GM13977 (cell line): ENCODE measurements at regions not wholly inside any gene's neighbourhood (a gene's known extent, or its start where the extent isn't known, plus 50 kb on each side); places are given as distances from the start of the nearest gene placed in this dataset.
"Not testable (repeated sequence)": the region's sequence is repeated elsewhere in the genome, so short reads cannot be mapped to it uniquely, and the experiment has no call there.

Experiments used
- DNase-seq: peaks from one replicate; pipeline ENCODE4 v3.0.0; 2012; ENCODE audit warnings: low spot score
- in situ Hi-C: fragments of 300-500 bp; cut with MboI; formaldehyde crosslinking; loops from one replicate; pipeline ENCODE4 v1.12.0; 2022; ENCODE audit warnings: low sequenced_read_pairs, low pct_unique_long_range_greater_than_20kb, mixed read lengths, inconsistent platforms; ENCODE audit not compliant: unreplicated experiment

DNA sequence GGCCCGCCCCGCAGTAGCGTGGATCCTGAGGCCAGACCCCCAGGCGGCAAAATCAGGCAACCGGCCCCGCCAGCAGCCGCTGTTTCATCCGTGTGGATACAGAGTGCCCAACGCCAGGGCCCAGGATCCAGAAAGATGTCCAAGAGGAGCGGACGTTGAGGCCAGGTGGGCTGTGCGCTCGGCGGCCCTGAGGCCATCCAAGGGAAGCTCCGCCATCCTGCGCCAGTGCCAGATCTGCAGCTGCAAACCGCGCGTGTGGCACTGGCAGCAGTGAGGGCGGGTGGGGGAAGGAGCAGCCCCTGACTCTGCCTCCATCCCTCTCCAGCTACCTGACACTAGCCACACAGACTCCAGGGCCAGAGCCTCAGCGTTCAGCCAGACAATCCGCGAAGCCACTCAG, 668.2 kb downstream of the SPATA31A6 start:
- in situ Hi-C loops, DNase-seq: not testable (repeated sequence)

- DNase-seq, in situ Hi-C loops: not testable (repeated sequence)
Measured at GRCh38 chr9:42852133-42852930, 668.9 kb downstream of the SPATA31A6 start.

GRCh38 chr9:42860133-42860532, 676.7 kb downstream of the SPATA31A6 start:
- in situ Hi-C loops, DNase-seq: not testable (repeated sequence)

DNA sequence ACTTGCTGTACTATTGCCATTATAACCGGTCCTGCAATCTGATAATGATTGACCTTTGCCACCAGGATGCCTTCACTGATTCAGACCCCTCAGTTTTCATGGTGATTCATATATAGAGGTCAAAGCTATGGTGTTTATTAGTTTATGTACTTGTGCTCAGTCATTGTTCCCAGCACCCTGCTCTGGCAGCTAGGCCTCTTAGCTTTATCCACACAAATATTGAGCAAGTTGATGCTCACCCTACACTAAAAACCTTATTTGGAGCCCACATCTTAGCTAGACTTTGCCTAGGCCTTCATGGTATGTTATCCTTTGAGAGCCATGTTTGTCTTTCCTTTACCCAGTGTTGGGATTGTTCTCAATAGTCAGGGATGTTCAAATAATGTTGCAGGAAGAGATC, 679.0 kb downstream of the SPATA31A6 start:
- in situ Hi-C loops, DNase-seq: not testable (repeated sequence)
